Activated T-cell treated with anti-CD3 and anti-CD28 coated beads, Interleukin-2, amount 50 U/mL, for 48 hours (primary cell): ENCODE measurements at regions not wholly inside any gene's neighbourhood (a gene's known extent, or its start where the extent isn't known, plus 50 kb on each side); places are given as distances from the start of the nearest gene placed in this dataset.
"Not testable (repeated sequence)": the region's sequence is repeated elsewhere in the genome, so short reads cannot be mapped to it uniquely, and the experiment has no call there.

Experiments
- DNase-seq, 2 experiments: peaks; one replicate each; pipeline ENCODE4 v3.0.0-alpha.2; 2020

- DNase-seq: no peak
Observed at GRCh38 chr3:89946884-89947283, 839.5 kb downstream of the EPHA3 start.

GRCh38 chr3:89947337-89947954, 840.0 kb downstream of the EPHA3 start:
- no peak for DNase-seq

GRCh38 chr3:89948008-89948407, 840.6 kb downstream of the EPHA3 start:
- no peak for DNase-seq

GRCh38 chr3:89950772-89951171, 843.4 kb downstream of the EPHA3 start:
- DNase-seq: no peak

- DNase-seq: no peak
Observed at GRCh38 chr3:89954137-89954536, 846.7 kb downstream of the EPHA3 start.

GRCh38 chr3:89955156-89955555, 847.7 kb downstream of the EPHA3 start:
- DNase-seq: no peak

- no peak for DNase-seq
Observed at GRCh38 chr3:89957451-89957850, 850.0 kb downstream of the EPHA3 start.

- not testable (repeated sequence) for DNase-seq
Observed at GRCh38 chr3:89958163-89958562, 850.7 kb downstream of the EPHA3 start.

- DNase-seq: no peak
Observed at GRCh38 chr3:89964347-89964746, 856.9 kb downstream of the EPHA3 start.

- no peak for DNase-seq
Observed at GRCh38 chr3:89966877-89967665, 859.6 kb downstream of the EPHA3 start.

GRCh38 chr3:89971329-89971728, 863.9 kb downstream of the EPHA3 start:
- DNase-seq: no peak

- no peak for DNase-seq
Observed at GRCh38 chr3:89973156-89973555, 865.7 kb downstream of the EPHA3 start.

- DNase-seq: no peak
Observed at GRCh38 chr3:89974903-89975519, 867.6 kb downstream of the EPHA3 start.

GRCh38 chr3:89983449-89983848, 876.0 kb downstream of the EPHA3 start:
- DNase-seq: no peak

GRCh38 chr3:90005281-90005847, 897.9 kb downstream of the EPHA3 start:
- no peak for DNase-seq

GRCh38 chr3:90007778-90008499, 900.5 kb downstream of the EPHA3 start:
- DNase-seq: no peak

- no peak for DNase-seq
Observed at GRCh38 chr3:90010341-90010740, 902.9 kb downstream of the EPHA3 start.

GRCh38 chr3:90011131-90011530, 903.7 kb downstream of the EPHA3 start:
- no peak for DNase-seq

GRCh38 chr3:90011596-90011995, 904.2 kb downstream of the EPHA3 start:
- no peak for DNase-seq

GRCh38 chr3:90011996-90012395, 904.6 kb downstream of the EPHA3 start:
- no peak for DNase-seq

GRCh38 chr3:90015688-90016356, 908.4 kb downstream of the EPHA3 start:
- no peak for DNase-seq

- DNase-seq: no peak
Observed at GRCh38 chr3:90016555-90016954, 909.1 kb downstream of the EPHA3 start.

- DNase-seq: no peak
Observed at GRCh38 chr3:90018779-90019178, 911.4 kb downstream of the EPHA3 start.
